ENCODE measurements at regions not wholly inside any gene's neighbourhood (a gene's known extent, or its start where the extent isn't known, plus 50 kb on each side); places are given as distances from the start of the nearest gene placed in this dataset.
"Not testable (repeated sequence)": the region's sequence is repeated elsewhere in the genome, so short reads cannot be mapped to it uniquely, and the experiment has no call there.

DNA sequence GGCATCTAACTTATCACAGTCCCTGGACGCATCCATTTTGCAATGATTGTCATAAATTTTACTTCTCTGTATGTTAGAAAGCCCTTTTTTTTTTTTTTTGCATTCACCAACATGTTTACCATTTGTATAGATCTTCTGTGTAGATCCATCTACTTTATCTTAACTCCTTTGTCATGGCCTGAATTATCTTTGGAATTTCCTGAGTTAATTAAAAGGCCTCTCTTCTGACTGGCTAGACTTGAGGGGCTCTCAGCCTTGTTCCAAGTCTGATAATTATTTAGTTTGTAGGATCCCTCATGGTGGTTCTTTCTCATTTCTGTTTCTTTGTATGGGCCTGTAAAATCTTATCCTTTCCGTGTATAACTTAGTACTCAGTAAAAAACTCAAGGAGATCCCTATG is 387.0 kb downstream of the C12orf50 start:
- intact Hi-C loops (cut with DNase I, micrococcal nuclease), result no loop called here
- DNase-seq (no peak), ATAC-seq (no peak)

DNA sequence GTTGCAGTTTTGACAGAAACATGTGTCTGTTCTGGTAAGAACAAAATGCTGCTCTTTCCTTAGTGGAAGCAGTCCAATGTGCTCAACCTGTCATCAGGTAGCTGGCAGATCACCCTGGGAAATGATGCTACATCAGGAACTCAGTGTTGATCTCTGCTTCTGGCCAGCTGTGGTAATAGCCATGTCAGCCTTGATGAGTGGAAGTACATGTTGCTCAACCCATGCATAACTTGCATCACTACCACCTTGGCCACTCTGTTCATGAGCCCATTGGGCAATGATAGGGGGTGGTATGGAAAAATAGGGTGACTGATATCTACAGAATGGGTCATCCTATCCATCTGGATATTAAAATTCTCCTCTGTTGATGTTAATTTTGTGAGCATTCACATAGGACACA is 411.0 kb downstream of the C12orf50 start:
- DNase-seq (no peak), ATAC-seq (no peak)
- intact Hi-C loops (cut with DNase I, micrococcal nuclease), result no loop called here

DNA sequence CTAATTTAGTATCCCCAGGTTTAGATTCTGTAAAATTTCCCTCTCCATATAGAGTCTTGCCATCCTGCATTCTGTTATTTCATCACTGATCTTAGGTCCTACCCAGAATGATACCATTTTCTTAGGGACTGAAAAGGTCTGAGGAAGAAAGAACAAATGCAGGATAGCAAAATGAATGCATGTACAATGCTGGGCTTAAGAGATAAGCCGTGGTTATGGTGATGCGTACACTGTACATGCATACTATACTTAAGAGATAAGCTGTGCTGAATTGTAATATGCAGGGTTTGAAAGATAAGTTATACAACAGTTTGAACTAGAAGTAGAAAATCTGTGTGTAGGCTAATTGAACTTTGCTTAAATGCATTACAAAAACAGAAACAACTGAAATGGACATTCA is 416.2 kb downstream of the C12orf50 start:
- DNase-seq, result no peak
- intact Hi-C loops (cut with DNase I, micrococcal nuclease), result no loop called here
- no peak for ATAC-seq

DNA sequence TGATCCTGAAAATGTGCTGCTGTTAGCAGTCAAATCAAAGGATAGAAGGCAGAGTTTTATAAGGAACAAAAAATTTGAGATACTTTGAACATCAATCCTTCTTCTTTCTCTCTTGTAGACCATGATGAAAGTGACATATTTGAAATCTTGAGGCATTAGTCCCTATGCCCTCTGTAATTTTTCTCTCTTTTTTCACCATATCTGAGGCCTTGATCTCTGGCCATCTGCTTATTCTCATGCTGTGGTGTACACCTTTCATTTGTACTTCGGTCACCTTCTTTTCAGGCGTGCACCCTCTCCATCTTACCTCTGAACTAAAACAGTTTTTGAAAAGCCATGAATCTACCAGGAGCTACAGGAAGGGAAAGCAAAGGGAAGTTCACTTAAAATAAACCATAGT is 420.9 kb downstream of the C12orf50 start:
- ATAC-seq, result no peak
- intact Hi-C loops (cut with DNase I, micrococcal nuclease), result no loop called here
- no peak for DNase-seq

DNA sequence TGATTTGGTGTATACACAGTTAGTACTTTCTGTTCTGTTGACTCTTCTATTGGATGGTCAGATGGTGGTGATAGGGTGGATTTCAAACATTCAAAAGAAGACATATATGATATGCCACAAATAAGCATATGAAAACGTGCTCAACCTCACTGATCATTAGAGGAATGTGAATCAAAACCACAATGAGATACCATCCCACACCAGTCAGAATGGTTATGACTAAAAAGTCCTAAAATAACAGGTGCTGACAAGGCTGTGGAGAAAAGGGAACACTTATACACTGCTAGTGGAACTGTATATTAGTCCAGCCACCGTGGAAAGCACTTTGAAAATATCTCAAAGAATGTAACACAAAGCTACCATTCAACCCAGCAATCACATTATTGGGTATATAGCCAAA is 425.5 kb downstream of the C12orf50 start:
- ATAC-seq (no peak), DNase-seq (no peak)
- intact Hi-C loops (cut with DNase I, micrococcal nuclease), result no loop called here

DNA sequence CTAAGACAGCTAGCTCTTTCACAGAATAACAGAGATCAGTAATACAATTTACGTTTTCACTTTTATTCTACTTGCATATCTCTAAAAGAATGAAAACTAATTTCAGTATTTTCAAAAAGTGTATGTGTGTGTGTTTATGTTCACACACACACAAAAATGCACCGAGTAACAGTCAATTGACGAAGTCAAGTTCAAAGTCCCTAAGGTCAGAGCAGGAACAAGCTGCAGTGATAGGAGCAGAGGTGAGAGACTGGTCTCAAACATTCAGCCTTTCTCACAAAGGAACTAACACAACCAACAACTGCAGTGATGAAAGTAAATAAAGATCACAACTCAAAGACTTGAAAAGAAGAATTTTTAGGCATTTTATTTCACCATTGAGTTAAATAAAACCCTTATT is 429.7 kb downstream of the C12orf50 start:
- intact Hi-C loops (cut with DNase I, micrococcal nuclease), result no loop called here
- ATAC-seq (no peak), DNase-seq (no peak)

DNA sequence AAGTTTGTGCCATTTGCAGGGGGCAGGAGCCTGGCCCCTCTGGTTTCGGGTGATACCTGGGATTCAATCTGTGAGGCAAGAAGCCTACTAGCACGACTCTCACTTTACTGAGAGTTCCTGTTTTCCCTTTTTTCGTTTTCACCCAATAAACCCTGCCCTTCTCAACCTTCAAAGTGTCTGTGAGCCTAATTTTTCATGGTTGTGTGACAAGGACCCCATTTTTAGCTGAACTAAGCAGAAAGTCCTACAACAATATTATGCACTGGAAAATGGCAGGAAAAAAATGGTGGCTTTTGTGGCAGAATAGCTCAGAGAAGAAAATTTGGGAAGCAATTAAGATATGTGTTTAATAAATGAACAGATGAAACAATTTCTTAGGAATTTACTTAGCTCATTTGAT is 432.1 kb downstream of the C12orf50 start:
- DNase-seq, result no peak
- intact Hi-C loops (cut with DNase I, micrococcal nuclease), result no loop called here
- ATAC-seq, result no peak

DNA sequence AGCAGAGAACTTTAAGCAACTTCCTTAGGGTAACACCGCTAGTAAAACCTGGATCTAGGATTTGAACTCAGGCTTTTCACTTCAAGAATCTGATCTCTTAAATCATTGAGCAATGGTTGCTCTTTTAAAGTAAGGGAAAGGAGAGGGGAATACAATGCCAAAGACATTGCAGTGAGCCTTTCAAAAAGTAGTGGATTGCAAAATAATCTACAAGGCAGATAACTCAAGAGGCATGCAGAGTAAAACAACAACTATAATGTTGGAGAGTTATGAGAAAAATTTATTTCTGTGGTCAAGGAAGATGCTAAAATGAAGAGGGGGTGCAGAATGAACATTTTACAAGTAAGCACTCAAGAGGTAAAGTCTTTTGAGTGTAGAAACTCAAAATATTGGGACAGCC is 432.6 kb downstream of the C12orf50 start:
- intact Hi-C loops (cut with DNase I, micrococcal nuclease), result no loop called here
- DNase-seq (no peak), ATAC-seq (no peak)

DNA sequence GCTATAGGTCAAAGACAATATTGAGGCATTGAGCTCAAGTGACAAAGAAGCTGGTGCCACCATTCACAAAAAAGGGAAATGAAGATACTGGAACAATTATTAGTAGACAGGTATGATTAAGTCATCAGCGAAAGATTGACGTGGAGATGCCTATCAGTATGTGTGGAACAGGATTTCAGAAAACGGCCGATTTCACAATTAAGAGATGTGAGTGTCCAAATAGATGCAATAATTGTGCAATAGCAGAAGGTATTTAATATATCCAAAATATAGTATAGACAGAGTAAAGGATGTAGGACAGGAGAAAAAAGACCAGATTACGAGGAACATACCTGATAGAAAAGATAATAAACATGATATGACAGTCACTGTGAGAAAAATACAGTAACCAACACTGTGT is 433.1 kb downstream of the C12orf50 start:
- DNase-seq (no peak), ATAC-seq (no peak)
- intact Hi-C loops (cut with DNase I, micrococcal nuclease), result no loop called here

DNA sequence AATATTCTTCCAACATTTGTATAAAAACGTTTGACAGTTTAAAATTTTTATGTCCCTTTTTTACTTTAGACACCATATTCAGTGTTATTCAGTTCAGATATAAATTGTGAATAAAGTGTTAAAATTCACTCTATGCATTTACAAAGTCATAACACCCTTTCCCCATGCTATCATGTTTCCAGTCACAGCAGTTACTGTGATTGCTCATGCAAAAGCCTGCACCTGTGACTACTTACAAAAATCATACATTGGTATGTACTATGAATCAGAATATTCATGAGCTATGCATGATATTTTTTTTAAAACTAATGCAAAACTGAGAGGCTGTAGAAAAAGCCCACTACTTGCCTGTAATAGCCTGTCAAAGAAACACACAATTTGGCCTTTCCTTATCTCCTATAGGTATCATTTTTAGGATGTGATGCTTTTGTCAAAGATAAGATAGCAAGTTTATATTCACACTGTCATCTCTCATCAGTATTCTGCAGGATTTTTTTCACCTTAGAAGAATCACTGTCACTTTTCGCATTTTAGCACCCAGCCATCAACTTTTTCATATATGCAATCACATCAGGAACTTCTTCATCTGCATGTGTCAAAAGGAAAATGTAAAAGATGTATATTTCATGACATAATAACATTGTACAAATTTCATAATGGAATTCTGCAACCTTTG is 443.2 kb downstream of the C12orf50 start:
- intact Hi-C loops (cut with DNase I, micrococcal nuclease), result no loop called here
- DNase-seq, result no peak
- ATAC-seq, result no peak

DNA sequence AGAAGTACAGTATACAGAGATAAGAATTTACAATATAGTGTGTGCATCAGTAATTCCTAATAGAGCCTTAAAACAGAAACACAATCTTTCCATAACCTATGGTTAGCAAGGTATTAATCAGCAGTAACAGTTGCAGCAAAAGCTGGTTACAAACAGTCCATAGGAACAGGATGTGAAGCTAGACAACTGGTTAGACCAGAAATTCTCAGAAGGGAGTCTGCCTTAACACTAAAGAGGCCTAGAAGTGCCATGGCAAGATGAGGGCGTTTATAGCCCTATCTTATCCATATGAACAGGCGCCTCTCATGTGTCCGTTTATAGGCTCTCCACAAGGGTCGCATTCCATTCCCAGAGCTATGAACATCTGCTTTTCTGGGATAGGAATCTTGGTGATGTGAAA is 450.1 kb downstream of the C12orf50 start:
- DNase-seq; intact Hi-C loops (cut with DNase I, micrococcal nuclease); ATAC-seq: not testable (repeated sequence)

DNA sequence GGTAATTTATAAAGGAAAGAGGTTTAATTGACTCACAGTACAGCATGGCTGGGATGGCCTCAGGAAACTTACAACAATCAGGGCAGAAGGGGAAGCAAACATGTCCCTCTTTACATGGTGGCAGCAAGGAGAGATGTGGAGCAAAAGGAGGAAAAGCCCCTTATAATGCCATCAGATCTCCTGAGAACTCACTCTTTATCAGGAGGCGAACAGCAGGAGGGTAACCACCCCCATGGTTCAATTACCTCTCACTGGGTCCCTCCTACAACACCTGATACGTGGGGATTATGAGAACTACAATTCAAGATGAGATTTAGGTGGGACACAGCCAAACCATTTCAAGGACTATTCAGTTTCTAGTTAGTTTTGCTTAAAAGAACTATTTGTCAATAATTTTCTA is 453.3 kb downstream of the C12orf50 start:
- DNase-seq (no peak), ATAC-seq (no peak)
- intact Hi-C loops (cut with DNase I, micrococcal nuclease), result no loop called here

DNA sequence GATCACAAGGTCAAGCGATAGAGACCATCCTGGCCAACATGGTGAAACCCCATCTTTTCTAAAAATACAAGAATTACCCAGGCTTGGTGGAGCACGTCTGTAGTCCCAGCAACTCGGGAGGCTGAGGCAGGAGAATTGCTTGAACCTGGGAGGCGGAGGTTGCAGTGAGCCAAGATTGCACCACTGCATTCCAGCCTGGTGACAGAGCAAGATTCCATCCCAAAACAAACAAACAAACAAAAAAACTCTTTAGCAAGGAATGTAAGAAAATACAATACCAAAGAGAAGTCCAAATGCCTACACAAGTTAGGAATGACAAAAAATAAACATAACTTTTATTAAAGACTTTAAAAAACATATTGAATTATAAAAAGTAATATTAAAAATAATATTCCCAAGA is 462.3 kb downstream of the C12orf50 start:
- ATAC-seq; DNase-seq; intact Hi-C loops (cut with DNase I, micrococcal nuclease): not testable (repeated sequence)

DNA sequence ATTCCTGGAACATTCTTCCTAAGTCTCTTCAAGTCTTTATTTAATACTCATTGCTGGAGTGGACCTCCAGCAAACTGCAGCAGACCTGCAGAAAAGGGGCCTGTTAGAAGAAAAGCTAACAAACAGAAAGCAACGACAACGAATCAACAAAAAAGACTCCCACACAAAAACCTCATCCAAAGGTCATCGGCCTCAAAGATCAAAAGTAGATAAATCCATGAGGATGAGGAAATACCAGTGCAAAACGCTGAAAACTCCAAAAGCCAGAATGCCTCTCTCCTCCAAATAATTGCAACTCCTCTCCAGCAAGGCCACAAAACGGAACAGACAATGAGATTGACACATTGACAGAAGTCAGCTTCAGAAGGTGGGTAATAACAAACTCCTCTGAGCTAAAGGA is 472.2 kb downstream of the C12orf50 start:
- intact Hi-C loops (cut with DNase I, micrococcal nuclease), result no loop called here
- no peak for DNase-seq
- ATAC-seq, result no peak

DNA sequence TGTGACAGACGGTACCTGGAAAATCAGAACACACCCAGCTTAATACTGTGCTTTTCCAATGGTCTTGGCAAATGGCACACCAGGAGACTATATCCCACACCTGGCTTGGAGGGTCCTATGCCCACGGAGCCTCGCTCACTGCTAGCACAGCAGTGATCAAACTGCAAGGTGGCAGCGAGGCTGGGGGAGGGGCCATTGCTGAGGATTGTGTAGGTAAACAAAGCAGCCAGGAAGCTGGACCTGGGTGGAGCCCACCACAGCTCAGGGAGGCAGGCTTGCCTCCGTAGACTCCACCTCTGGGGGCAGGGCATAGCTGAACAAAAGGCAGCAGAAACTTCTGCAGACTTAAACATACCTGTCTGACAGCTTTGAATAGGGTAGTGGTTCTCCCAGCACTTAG is 498.0 kb downstream of the C12orf50 start:
- DNase-seq; ATAC-seq; intact Hi-C loops (cut with DNase I, micrococcal nuclease): not testable (repeated sequence)

DNA sequence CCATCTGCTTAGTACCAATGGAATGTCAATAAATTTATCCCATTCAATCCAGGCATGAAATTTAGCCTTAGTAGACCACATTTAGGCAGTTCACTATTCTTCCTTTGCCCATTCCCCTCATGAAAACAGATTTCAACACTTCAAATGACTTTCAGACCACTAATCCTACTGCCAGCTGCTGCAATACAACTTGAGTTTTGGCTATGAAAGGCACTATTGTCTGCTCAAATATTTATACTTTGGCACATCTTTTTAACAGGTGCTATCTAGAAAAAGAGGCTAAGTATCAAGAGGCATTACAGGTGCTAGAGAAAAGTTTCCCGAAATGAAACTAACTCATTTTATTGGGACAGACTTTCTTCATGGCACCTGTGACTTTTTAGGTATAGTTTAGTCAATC is 499.8 kb downstream of the C12orf50 start:
- intact Hi-C loops (cut with DNase I, micrococcal nuclease), result no loop called here
- DNase-seq (no peak), ATAC-seq (no peak)

DNA sequence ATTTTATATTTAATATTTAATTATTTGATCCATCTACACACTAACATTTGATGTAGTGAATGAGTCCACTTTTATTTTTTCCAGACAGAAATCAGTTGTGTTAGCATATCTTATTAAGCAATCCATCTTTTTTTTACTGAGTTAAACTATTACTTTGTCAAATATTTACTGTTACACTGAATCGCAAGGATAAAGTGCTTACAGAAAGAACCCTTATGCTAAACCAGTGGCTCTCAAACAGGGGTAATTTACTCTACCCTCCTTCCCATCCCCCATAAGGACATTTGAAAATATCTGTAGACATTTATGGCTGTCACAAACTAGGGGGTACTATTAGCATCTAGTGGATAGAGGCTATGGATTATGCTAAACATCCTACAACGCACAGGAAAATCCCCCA is 508.2 kb downstream of the C12orf50 start:
- ATAC-seq, result no peak
- intact Hi-C loops (cut with DNase I, micrococcal nuclease), result no loop called here
- DNase-seq, result no peak

DNA sequence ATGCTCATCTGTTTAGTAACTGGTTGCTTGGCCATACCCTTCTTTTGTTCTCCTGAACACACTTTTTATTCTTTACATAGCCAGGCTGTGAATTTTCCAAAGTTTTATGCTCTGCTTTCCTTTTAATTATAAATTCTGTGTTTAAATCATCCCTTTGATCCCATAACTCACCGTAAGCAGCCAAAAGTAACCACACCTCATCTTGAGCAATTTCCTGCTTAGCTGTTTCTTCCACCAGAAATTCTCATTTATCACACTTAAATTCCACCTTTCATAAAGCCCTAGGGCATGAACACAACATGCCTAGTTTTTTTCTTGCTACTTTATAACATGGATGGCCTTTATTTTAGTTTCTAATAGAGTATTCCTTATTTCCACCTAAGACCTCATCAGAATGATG is 510.7 kb downstream of the C12orf50 start:
- intact Hi-C loops (cut with DNase I, micrococcal nuclease), result no loop called here
- DNase-seq, result no peak
- no peak for ATAC-seq

DNA sequence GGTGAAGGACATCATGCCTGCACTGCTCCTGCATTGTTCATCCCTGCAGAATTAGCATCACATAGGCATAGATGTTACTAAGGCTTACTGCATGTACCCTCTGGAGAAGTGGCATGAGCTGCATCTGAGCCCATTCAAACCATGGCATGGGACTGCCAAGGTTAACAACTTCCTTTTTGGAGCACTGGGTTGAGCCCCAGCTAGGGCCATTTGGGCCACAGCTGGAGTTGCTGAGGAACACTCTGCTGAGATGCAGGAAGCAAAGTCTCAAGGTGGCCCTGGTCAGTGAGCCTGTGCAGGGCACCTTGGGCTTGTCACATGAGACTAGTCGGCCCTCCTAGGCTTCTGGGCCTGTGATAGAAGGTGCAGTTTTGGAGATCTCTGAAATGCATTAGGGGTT is 511.2 kb downstream of the C12orf50 start:
- DNase-seq, result no peak
- intact Hi-C loops (cut with DNase I, micrococcal nuclease), result no loop called here
- no peak for ATAC-seq

DNA sequence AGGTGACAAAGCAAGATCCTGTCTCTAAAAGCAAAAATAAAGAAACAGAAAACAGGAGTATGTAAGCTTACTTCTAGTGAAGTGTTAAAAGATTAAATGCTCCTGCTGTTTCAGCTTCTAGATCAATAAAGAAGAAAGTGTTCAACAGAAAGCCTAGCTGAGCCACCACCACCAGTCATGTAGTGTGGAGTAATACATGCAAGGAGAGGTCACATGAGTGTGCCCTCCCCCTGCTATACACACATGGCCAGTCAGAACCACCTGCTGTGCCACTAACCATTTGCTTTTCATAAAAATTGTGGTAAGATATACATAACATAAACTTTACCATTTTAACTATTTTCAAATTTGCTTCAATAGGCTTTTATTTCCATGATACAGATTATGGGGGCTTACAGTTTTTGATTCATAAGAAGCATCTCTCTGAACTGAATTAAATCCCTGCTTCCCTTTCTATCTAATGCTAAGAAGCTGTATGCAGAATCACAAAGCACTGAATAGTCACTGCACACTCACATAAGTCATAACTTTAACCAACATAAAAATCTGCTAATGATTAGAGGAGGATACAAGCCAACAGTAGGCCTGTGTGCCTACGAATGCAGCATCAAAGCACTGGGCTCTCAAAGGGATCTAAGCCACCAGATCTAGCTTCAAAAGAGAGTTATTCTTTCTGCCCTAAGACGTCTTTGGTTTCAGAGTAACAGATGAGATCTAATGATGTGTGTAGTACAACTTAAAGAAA is 515.5 kb downstream of the C12orf50 start:
- no peak for ATAC-seq

DNA sequence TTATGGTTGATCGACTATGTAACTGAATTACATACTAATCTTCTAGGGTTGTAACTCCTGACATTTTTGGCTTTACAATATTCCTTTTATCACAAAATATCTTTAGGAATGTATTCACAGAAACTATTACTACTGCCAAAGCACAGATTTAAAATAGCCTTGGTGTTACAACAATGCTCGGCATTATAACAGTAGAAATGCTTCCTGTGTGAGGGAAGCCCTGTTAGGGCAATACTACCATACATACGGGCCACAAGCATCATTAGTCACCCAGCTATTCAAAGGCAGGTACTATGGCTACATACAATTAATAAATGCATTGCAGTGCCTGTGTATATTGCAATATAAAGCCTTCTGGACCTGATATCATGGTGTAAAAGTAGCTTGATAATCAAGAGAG is 517.8 kb downstream of the C12orf50 start:
- DNase-seq, result no peak
- intact Hi-C loops (cut with DNase I, micrococcal nuclease), result no loop called here
- no peak for ATAC-seq

More for the DNA sequence above, 515.5 kb downstream of the C12orf50 start:
- intact Hi-C loops (cut with DNase I, micrococcal nuclease), result no loop called here
- DNase-seq, result no peak

Measured in left colon (tissue), 2 donors.